Stimulated activated CD8-positive, alpha-beta memory T cell treated with anti-CD3 and anti-CD28 coated beads, Interleukin-15, amount 100 ng/mL, for 4 hours (primary cell): ENCODE measurements at regions not wholly inside any gene's neighbourhood (a gene's known extent, or its start where the extent isn't known, plus 50 kb on each side); places are given as distances from the start of the nearest gene placed in this dataset.

ENCODE experiments used
- DNase-seq, 2 donors: peaks; one replicate each; pipeline ENCODE4 v3.0.0-alpha.2; 2020; ENCODE audit warnings: low read depth in 2 of 2

DNA sequence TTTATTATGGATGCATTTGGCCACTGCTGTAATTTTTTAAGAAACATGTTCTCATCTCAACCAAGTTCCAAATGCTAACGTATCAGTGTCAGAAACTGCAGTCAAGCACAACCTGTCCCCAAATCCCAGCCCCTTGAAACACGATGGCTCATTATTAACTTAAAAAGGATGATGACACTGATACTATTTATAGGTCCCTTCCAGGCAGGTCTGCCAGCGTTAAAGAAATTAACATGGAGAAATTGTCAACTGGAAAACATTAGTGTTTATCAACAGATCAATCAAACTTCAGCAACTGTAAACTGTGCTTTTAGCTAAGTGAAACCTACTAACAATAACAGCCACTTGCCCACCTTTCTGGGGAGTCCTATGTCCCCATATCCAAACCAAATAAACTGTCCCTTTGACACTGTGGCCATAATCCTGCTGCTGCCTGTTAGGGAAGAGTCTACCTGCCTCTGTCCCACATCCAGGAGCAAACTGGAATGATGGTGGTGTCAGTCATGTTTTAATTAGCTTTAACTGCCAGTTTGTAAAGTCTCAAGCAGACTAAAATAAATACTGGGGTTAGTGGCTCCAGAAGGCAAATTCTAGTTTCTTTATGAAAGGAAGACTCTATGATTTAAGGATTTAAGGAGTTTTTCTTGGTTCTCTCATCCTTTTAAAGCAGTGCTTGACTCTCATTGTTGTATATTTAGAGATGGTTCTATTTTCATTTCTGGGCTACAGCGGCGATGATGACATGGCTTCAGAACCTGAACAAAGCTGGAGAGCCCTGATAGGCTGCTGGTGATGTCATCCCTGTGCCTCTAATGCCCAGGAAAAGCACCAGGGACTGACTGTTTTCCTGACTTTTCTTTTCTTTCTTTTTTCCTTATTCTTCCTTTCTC, 583.6 kb upstream of the PIK3C3 start:
- no peak for DNase-seq

DNA sequence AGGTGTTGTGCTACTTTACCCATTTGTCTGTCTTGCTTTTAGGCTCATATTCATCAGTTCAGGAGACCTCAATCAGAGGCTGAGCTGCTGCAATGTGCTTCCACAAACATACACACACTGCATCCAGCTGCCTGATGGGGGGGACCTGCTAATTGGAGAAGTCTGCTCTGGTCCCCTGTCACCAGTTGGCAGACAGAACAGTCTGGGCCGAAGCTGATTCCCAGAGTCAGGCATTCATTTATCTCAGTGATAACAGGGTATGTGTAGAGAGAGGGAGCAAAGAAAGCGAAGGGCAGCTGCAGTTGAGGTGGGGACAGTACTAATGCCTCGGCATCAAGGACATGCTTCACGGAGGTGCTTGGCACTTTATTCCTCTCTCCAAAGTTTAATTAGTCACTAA, 584.3 kb upstream of the PIK3C3 start:
- no peak for DNase-seq

DNA sequence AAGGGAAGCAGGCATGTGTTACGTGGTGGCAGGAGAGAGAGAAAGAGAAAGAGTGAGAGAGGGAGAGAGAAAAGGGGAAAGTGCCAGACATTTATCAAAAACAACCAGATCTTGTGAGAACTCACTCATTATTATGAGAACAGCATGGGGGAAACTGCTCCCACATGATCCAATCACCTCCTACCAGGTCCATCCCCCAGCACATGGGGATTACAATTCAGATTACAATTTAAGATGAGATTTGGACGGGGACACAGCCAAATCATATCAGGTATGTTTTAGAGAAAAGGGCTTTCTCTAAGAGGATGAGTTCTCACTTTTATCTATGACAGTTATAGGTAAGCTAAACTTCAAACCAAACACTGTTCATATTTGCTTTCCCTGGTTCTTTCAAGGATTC, 597.3 kb upstream of the PIK3C3 start:
- no peak for DNase-seq

DNA sequence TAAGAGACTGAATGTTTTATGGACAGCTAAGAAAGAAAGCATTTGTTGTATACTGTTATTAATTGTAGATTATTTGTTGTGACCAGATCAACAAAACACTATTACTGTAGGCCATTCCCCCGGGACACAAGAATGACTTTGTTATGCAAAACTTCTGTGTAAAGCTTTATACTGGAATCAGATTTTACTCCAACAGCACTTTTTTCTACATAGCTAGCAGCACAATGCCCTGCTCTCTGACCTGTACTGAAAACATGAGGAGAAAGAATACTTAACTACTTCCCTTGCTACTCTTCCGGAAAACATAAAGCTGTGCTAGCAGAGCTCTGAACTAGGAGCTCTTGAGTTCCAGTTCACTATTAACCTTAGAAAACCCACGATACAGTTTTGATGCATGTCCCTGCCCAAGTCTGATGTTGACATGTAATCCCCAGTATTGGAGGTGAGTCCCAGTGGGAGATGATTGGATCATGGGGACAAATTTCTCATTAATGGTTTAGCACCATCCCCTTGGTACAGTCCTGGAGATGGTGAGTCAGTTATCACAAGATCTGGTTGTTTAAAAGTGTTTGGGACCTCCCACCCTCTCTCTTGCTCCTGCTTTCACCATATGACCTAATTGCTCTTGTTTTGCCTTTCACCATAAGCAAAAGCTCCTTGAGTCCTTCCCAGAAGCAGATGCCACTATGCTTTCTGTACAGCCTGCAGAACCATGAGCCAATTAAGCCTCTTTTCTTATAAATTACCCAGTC, 601.1 kb upstream of the PIK3C3 start:
- DNase-seq, result no peak

DNA sequence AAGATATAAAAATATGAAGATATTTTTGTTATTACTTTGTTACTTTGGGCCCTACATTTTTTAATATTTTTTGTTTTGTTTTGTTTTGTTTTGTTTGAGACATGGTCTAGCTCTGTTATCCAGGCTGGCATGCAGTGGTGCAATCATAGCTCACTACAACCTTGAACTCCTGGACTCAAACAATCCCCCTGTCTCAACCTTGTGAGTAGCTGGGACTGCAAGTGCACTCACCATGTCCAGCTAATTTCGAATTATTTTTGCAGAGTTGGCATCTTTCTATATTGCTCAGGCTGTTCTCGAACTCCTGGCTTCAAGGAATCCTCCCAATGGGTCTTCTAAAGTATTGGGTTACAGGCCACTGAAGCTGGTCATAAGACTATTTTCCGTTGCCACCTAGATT, 603.6 kb upstream of the PIK3C3 start:
- no peak for DNase-seq

DNA sequence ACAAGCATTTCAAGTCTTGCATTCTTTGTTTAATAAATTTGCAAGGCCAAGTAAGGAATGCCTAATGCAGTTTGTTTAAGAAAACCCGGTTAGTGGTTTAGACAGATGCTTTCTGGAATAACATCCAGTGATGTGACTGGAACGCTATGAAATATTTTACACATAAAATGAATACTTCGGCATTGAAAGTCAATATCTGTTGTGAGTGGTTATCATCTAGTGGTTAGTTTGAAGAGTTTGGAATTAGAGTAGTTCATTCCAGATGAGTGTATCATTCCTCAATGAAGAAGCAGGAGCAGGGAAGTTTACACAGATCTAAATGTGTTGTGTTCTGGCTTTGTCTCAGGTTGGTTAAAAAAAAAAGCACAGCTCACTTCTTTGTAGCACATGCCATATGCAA, 608.0 kb upstream of the PIK3C3 start:
- no peak for DNase-seq

DNA sequence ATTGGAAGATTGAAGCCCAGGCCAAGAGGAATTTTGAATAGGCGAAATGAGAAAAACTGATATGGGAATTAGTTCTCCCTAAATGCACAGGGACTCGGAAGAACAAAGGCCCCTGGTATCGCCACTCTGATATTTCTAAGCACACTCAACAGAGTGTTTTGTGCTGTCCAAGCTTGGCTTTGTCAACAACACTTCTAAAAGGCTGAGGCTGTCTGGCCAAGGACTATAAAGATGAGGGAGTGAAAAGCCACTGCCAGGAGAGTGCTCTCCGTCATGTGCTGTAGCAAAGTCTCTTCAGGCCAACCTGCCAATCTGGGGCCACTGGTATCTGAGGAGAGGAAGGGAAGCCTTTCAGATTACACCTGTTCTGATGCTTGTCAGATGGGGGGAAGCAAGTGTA, 611.2 kb upstream of the PIK3C3 start:
- no peak for DNase-seq

DNA sequence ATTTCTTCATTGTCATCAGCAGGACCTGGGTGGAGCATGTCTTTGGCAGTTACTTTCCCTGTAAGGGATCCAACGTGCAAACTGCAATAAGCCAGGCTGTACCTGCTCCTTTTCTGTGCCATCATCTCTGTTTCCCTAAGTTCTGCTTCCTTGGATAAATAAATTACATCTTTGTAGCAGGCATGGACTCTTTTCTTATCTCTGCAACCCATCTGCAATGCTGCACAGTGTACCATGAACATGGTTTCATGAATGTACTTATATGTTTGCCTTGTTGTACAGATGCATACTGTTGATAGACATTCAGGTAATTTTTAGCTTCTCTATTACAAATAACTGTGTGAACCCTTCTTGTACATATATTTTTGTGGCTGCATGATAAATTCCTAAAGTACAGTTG, 616.7 kb upstream of the PIK3C3 start:
- DNase-seq, result no peak

DNA sequence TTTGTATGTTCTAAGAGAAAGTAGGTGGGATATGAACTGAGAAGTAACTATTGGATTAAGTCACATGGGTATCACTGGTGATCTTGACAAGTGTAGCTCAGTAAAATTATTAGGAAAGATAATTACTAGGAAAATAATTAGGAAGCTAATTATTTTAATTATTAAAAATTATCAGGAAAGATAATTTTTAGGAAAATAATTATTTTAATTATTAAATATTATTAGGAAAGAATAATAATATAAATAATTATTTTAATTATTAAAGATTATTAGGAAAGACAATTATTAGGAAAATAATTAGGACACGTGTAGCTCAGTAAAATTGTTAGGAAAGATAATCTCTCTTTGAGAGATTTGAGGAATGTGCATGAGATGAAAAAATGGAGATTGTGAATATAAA, 623.4 kb upstream of the PIK3C3 start:
- no peak for DNase-seq

DNA sequence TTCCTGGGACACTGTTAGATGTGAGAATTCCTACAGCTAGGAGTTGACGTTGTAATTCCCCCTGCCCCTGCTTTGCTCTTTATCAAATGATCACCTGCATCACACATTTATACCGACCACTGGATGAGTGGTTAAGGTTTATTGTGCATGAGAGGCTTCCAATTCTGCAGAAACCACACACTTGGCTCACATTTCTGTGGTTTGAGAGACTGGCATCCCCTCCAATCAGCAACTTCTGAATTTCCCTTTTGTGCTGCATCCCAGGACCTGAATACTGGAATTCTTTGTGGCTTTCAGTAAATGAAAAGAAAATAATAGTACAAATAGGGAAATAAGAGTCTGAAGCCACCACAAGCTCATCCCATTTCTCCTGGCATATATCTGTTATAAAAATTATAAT, 628.7 kb upstream of the PIK3C3 start:
- DNase-seq, result no peak

DNA sequence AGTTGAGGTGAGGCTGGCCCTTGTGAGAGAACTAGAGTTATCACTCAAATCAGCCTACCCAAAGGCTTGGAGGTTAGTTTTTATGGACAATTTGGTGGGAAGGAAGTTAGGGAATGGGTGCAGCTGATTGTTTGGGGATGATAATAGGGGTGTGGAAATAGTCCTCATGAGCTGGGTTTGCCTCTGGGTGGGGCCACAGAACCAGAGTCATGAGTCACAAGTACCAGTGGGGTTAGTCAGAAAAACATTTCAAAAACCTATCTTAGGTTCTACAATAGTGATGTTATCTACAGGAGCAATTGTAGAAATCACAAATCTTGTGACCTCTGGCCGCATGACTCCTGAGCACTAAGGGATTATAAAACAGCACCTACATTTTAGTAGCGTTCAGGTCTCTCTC, 630.1 kb upstream of the PIK3C3 start:
- DNase-seq, result no peak

DNA sequence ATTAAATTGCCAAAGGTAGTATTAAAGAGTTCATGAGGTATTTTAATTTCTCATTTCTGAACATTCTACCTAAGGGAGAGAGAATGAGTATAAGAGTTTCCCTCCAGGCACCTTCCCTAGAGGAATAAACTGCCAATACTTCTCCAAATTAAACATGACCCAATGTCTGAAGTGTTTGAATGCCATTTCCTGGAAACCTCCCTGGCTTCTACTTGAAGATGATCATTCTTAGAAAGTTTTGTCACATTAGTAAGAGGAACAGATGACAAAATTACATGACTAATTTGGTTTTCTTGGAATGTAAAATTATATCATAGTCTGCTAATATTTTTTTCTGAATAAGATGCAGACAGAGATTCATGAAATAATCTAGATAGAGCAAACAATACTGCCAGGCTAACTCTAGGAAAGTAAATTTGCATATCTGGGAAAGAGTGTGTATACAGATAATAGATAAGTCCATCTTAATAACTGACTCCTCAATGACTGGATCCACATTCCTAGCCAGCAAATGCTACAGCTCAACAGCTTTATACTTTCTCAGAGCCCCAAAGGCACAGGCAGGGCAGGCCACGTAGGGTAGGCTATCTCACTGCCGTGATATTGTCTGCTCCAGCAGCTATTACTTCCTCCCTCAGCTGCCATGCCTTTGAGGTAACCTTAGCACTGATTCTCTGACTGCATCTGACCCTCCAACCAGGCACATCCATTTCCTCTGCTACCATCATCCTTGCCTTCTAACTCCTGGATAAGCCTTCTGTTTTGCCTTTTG, 630.8 kb upstream of the PIK3C3 start:
- DNase-seq, result no peak

DNA sequence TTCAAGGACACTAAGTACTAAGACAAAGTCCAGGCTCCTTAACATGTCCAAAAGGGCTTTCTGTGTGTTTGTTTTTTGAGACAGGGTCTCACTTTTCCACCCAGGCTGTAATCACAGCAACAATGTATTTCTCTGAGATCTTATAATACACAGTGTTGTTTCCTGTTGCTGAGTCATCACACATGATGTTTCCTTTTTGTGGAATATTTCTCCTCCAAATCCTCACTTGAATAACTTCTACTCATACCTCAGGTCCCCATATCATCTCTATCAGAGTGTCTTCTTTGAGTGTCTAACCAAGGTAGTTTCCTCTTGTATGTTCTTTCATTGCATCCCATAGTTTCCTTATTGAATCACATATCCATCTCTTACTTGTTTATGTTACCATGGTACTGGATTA, 632.0 kb upstream of the PIK3C3 start:
- DNase-seq, result no peak

DNA sequence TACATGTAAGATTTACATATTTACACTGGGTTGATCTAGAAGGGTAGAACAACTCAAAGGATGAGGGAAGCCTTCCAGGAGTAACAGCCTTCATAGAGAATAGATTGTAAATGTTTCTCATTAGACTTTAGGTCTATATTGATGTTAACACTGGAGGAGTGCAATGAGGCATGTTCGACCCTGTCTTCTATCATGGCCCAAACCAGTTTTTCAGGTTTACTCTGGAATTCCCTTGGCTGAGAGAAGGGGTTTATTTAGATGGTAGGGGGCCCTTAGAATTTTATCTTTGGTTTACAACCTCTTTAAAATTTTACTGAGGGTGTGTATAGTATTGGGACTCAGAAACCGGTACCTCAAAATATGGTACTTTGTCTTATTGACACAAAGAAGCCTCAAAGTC, 634.9 kb upstream of the PIK3C3 start:
- DNase-seq, result no peak

DNA sequence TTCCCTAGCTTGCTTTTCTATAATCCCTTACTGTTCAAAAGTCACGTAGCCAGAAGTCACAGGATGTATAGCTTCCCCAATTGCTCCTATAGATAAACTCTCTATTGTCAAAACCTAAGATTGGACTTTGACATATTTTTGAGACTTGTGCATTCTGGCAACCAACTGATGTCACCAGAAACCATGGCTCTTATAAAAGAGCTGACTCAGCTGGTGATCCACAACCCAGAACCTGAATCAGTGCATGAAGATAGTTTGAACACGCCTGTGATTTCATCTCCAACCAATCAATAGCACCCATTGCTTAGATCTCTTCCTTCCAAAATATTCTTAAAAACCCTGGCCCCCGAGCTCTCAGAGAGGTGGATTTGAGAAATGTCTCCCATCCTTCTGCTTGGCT, 639.9 kb upstream of the PIK3C3 start:
- DNase-seq, result no peak

DNA sequence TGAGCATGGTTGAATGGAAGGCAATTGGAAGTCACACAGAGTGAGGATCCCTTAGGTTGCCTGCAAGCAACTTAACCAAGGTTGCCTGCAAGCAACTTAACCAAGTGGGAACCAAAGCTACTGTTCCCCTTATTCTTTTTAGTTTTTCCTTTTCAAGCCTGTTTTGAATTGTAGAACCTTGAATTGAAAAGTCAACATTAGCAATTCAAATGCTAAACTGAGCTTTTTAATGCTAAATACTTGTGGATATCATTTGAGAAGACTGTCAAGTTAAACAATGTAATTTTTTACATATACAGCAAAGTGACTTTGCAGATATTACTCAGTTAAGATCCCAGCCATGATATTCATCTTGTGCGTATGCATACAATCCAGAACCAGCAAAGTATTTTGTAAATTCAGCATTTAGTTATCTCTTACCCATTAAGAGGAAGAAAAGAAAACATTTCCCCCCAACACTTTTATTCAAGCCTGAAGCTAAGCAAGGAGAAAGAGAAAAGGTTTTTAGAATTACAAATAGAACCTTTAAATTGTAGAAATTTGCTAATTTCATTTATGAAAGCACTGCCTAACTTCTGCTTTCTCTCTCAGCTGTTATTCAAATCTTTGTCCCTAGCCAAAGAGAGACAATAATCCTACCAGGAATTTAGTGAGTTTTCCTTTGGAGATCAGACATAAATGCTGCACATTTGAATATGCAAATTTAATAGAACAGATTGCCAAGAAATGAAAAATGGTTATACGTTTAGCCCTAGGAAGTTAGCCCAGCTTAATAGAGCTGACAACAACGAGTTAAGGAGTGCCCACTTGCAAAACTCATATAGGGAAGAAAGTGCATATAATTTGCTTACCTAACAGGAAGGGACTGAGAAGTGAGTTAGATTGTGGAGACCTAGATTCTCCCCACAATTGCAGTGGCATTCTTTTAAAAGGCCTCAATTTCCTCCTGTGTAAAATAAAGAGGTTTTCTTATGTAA, 643.2 kb upstream of the PIK3C3 start:
- no peak for DNase-seq

DNA sequence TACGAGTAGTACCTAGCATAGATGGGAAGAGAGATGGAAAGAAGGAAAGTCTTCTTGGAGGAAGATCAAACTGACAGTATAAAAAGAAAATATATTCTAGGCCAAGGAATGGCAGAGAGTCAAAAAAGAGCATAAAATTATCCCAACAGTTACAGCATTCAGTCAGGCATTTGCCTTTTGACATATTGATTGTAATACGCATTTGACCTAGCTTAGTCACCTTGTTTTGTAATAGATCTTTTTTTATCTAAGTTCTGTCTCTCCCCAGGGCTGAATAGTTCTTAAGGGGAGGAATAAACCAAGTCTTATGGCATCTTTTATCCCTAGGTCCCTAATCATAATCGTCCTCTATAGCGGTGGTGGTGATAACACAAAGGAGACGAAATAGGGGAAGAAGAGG, 657.3 kb upstream of the PIK3C3 start:
- DNase-seq, result no peak

DNA sequence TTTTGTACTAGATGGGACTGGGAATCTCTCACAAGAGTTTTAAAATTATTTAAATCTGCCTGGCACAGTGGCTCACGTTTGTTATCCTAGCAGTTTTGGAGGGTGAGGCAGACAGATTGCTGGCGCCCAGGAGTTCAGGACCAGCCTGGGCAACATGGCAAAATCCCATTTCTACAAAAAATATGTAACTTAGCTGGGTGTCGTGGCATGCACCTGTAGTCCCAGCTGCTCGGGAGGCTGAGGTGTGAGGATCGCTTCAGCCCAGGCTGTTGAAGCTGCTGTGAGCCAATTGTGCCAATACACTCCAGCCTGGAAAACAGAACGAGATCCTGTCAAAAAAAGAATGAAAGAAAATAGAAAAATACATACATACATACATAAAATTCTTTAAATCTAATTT, 685.7 kb upstream of the PIK3C3 start:
- no peak for DNase-seq

DNA sequence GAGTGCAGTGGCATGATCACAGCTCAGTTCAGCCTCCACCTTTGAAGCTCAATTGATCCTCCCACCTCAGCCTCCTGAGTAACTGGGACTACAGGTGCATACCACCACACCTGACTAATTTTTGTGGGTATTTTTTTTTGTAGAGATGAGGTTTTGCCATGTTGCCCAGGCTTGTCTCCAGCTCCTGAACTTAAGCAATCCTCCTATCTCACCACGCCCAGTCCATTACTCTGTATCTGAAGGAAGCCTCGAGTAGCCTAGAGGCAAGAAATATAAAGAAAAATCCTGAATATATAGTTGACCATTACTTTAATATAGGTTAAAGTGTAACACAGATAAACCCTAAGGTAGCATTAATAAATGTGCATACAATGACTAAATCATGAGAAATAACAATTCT, 686.8 kb upstream of the PIK3C3 start:
- DNase-seq, result no peak

DNA sequence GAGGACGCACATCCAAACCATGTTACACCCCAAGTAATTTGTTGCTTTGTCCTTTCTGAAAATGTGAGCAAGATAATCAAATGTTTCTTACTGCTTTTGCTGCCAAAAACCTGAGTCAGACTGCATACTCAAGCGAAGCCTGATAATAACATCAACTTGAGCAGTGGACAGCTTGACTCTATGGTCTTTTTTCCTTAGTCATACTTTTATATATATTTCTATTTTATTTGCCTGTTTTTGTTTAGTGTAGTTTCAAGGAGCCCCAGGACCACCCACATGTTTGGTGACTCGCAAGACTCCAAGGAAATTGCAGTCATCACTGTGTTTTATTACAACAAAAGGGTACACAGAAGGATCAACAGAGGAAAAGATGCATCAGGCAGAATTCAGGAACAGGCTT, 688.4 kb upstream of the PIK3C3 start:
- DNase-seq, result no peak

DNA sequence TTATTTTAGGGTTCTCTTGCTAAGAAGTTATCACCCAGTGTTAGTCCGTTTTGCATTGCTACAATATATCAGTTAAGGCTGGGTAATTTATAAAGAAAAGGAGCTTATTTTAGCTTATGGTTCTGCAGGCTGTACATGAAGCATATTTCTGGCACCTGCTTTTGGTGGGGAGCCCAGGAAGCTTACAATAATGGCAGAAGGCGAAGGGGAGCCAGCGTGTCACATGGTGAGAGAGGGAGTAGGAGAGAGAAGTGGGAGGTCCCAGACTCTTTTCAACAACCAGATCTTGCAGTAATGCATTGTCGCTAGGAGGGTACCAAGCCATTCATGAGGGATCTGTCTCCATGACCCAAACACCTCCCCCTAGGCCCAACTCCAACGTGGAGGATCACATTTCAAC, 688.8 kb upstream of the PIK3C3 start:
- no peak for DNase-seq
